BJ (cell line): ENCODE measurements at regions not wholly inside any gene's neighbourhood (a gene's known extent, or its start where the extent isn't known, plus 50 kb on each side); places are given as distances from the start of the nearest gene placed in this dataset.

Experiments used
- CTCF ChIA-PET: fragments of 350-600 bp; formaldehyde crosslinking; extraction: SDS; loops from one replicate; lab custom pipeline; 2021; ENCODE audit warnings: antibody characterized with exemption, inconsistent platforms; lab: Yijun Ruan, JAX
- POLR2A ChIA-PET: fragments of 300-600 bp; sonication (Branson Sonifier 250); formaldehyde crosslinking; extraction: SDS; loops from one replicate; lab custom pipeline; 2021; ENCODE audit warnings: antibody characterized with exemption; lab: Charles Lee
- DNase-seq: peaks from one replicate; pipeline ENCODE4 v3.0.0-alpha.2; 2011; ENCODE audit warnings: low read depth
- H3K27me3 ChIP-seq: 2 replicates; pipeline ENCODE4 v1.6.0; 2011; ENCODE audit warnings: low read length; ENCODE audit not compliant: control insufficient read depth, insufficient read depth
- H3K36me3 ChIP-seq: 2 replicates; pipeline ENCODE4 v1.5.1; 2011; ENCODE audit warnings: low read length; ENCODE audit not compliant: control insufficient read depth, insufficient read depth
- H3K4me3 ChIP-seq: 2 replicates; pipeline ENCODE4 v1.5.1; 2011; ENCODE audit warnings: low read depth, mild to moderate bottlenecking, control low read depth, low read length
- CTCF ChIP-seq: IDR thresholded peaks from 2 replicates; pipeline ENCODE4 v1.5.1; 2011; ENCODE audit warnings: low read depth, mild to moderate bottlenecking, control low read depth, inconsistent platforms, low read length, moderate library complexity; ENCODE audit not compliant: insufficient read depth

GRCh38 chr1:4025752-4026151 is 125.7 kb upstream of the C1orf174 start:
- ChIA-PET POLR2A (no interaction called here), CTCF (no interaction called here)
- H3K27me3 ChIP-seq, result no peaks in the 10 kb centered on the region

GRCh38 chr1:4027008-4027407 is 126.9 kb upstream of the C1orf174 start:
- DNase-seq, result no peak
- Histone ChIP-seq H3K36me3 (no peaks in the 10 kb centered on the region), H3K27me3 (no peaks in the 10 kb centered on the region), H3K4me3 (no peak overlapping the region)
- no peak for TF ChIP-seq CTCF
- CTCF ChIA-PET, result no interaction called here
- POLR2A ChIA-PET, result no interaction called here

More at GRCh38 chr1:4025752-4026151, 125.7 kb upstream of the C1orf174 start:
- no peak for DNase-seq
- no peak for TF ChIP-seq CTCF
- Histone ChIP-seq H3K4me3 (no peak overlapping the region), H3K36me3 (no peaks in the 10 kb centered on the region)

- no peaks in the 10 kb centered on the region for H3K27me3 ChIP-seq
- H3K4me3 ChIP-seq, result no peak overlapping the region
- H3K36me3 ChIP-seq, result no peaks in the 10 kb centered on the region
- ChIA-PET CTCF (no interaction called here), POLR2A (no interaction called here)
- no peak for DNase-seq
- no peak for TF ChIP-seq CTCF
Measured at GRCh38 chr1:4027492-4028138, 127.5 kb upstream of the C1orf174 start.

GRCh38 chr1:4028139-4028501 is 128.0 kb upstream of the C1orf174 start:
- DNase-seq, result no peak
- TF ChIP-seq CTCF, result no peak
- CTCF ChIA-PET, result no interaction called here
- POLR2A ChIA-PET, result no interaction called here
- no peaks in the 10 kb centered on the region for H3K36me3 ChIP-seq
- no peaks in the 10 kb centered on the region for H3K27me3 ChIP-seq
- H3K4me3 ChIP-seq, result no peak overlapping the region

GRCh38 chr1:4029376-4029775 is 129.3 kb upstream of the C1orf174 start:
- ChIA-PET POLR2A (no interaction called here), CTCF (no interaction called here)
- H3K4me3 ChIP-seq, result no peak overlapping the region
- DNase-seq, result no peak
- TF ChIP-seq CTCF, result no peak
- H3K36me3 ChIP-seq, result no peaks in the 10 kb centered on the region
- no peaks in the 10 kb centered on the region for H3K27me3 ChIP-seq
